Coronary artery (tissue), 2 donors: ENCODE measurements at regions not wholly inside any gene's neighbourhood (a gene's known extent, or its start where the extent isn't known, plus 50 kb on each side); places are given as distances from the start of the nearest gene placed in this dataset.

Experiments
- DNase-seq: peaks from one replicate; pipeline ENCODE4 v3.0.0-alpha.2; 2017; ENCODE audit warnings: low spot score
- H3K27ac ChIP-seq, 2 donors: fragments of 200-600 bp; sonication (generic); one replicate each; pipeline ENCODE4 v1.5.1; 2016 to 2019
- H3K4me3 ChIP-seq: fragments of 200-600 bp; sonication (generic); 2 replicates; pipeline ENCODE4 v1.5.1; 2016; ENCODE audit warnings: mild to moderate bottlenecking, moderate library complexity
- TF ChIP-seq, protein P1 (sequence below): fragments of 200-600 bp; sonication (generic); IDR thresholded peaks from one replicate; pipeline ENCODE4 v1.5.1; 2019; ENCODE audit warnings: antibody characterized with exemption

DNA sequence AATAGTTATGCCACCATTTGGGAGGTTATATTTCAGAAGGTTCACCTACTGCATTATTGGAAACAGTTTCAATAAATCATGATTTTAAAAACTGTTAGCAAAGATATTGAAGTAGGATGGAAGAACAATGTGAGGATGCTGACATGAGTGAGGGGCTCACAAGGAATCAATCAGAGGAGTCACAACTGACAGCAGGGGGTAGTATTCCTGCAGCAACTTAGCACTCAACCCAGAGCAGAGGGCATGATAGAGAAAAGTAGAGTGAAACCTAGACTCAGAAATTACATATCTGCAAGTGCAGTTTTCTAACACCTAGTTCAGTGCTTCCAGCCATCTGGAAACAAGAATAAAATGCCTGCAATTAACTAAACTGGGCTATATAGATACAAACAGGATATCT, 772.5 kb upstream of the USP15 start:
- Histone ChIP-seq H3K27ac (no peak overlapping the region), H3K4me3 (no peak overlapping the region)
- no peak for DNase-seq
- TF ChIP-seq, protein P1, sequence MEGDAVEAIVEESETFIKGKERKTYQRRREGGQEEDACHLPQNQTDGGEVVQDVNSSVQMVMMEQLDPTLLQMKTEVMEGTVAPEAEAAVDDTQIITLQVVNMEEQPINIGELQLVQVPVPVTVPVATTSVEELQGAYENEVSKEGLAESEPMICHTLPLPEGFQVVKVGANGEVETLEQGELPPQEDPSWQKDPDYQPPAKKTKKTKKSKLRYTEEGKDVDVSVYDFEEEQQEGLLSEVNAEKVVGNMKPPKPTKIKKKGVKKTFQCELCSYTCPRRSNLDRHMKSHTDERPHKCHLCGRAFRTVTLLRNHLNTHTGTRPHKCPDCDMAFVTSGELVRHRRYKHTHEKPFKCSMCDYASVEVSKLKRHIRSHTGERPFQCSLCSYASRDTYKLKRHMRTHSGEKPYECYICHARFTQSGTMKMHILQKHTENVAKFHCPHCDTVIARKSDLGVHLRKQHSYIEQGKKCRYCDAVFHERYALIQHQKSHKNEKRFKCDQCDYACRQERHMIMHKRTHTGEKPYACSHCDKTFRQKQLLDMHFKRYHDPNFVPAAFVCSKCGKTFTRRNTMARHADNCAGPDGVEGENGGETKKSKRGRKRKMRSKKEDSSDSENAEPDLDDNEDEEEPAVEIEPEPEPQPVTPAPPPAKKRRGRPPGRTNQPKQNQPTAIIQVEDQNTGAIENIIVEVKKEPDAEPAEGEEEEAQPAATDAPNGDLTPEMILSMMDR, result no peak

DNA sequence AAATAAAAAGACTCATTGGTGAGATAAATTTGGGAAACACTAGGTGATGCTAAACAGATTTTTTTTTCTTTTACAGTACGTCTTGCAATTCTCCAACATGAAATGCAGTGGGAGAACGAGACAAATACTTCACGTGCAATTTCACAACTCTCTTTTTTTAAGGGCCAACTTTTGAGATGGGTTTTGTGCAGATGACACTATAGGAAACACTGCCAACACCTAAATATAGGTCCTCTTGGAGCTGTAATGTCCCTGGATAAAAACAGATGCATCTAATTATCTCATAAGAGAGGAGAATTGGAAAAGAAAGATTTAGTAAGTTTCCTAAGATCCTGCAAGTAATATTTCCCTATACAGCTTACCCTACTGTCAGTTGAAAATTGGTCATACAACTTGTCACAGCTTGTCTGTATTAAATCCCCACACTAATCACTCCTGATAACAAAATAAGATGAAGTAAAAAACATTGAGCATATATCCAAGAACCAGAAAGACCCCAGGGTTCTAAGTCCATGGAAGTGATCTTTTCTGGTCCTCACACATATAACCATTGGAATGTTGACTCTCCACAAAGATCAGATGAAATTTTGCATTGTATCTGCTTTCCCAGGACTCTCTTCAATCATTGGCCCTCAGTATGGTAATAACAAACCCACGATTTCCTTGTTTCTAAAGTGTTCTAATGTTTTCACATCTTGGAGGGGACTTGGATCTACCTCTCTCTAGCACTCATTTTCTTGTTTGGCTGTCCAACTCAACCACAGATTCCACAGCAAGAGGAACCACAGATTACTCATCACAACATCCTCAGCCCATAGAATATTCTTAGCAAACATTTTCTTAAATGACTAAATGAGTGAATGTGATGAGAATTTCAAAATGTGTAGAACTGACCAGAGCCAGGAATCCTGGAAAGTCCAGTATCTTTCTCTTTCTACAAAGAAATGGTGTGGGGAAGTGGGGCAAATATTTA, 769.4 kb upstream of the USP15 start:
- DNase-seq, result no peak
- TF ChIP-seq, protein P1, result no peak
- Histone ChIP-seq H3K4me3 (no peak overlapping the region), H3K27ac (no peak overlapping the region)

DNA sequence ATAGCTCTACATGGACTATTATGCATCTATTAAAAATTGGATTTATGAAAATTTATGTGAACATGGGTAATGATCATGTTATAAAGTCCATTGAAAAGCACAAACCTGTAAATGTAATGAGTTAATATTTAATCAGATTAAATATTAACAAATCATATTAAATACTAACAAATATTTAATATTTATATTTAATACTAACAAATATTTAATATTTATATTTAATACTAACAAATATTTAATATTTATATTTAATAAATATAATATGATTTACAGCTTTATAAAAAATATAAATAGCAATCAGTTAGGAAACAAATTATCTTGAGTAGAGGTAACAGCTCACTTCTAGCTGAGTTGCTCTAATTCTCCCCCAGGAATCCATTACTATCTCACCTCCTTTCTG, 758.0 kb upstream of the USP15 start:
- H3K4me3 ChIP-seq, result no peak overlapping the region
- no peak overlapping the region for H3K27ac ChIP-seq
- TF ChIP-seq, protein P1, result no peak

DNA sequence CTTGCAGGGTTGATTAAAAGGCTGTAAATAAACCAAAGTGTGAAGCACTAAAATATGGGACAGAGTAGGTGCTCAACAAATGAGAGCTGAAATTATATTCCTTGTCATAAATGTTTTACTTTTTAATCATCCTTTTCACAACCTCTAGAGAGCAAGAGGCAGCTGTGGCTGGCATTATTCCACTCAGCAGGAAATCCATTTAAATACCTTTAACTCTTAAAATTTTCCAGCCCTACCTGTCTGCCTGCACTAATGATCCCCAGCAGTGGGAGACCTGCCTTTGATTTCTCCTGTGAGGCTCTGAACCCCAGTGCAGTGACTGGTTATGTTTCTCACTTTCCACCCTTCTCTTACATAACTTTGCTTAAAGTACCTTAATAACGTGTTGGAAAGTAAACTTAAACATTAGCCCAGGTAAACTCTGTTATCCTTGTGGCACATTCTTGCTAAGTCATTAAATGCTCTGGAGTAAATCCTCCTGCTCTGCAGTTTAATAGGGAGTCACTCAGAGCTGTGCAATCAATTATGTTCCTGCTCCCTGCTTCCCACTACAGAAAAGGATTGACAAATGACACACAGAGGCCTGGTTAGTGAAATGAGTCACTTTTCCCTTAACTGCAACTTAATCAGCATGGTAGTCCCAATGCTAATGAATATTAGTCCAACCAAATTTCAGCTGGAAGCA, 755.7 kb upstream of the USP15 start:
- no peak for DNase-seq
- Histone ChIP-seq H3K27ac (no peak overlapping the region), H3K4me3 (no peak overlapping the region)
- TF ChIP-seq, protein P1, result no peak

More for the DNA sequence above, 758.0 kb upstream of the USP15 start:
- DNase-seq, result no peak

- DNase-seq, result no peak
- Histone ChIP-seq H3K27ac (no peak overlapping the region), H3K4me3 (no peak overlapping the region)
- TF ChIP-seq, protein P1, result no peak
Observed at GRCh38 chr12:61513499-61513898, 746.7 kb upstream of the USP15 start.

DNA sequence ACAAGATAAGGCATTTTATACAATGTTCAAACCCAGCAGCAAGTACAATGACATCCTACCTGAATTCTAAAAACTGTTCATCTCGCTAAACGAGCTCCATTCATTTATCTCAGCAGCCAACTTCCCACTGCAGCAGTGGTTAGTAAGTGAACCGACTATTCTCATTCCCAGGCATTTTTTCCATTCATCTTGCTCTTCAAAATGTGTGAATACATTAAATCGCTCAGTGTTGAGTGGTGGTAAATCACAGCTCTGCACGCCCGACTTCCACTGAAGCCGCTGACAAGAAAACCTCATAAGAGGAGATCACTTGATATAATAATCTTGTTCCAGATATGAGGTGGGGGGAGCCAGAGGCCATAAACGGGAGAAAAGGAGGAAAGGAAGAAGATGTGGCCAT, 746.2 kb upstream of the USP15 start:
- Histone ChIP-seq H3K4me3 (no peak overlapping the region), H3K27ac (no peak overlapping the region)
- DNase-seq, result no peak
- TF ChIP-seq, protein P1, result no peak
